ENCODE measurements at regions not wholly inside any gene's neighbourhood (a gene's known extent, or its start where the extent isn't known, plus 50 kb on each side); places are given as distances from the start of the nearest gene placed in this dataset.

GRCh38 chr7:47663213-47663612 is 81.3 kb upstream of the TNS3 start:
- no peak for DNase-seq

GRCh38 chr7:47661051-47661714 is 79.3 kb upstream of the TNS3 start:
- no peak for DNase-seq

GRCh38 chr7:47659664-47660462 is 78.0 kb upstream of the TNS3 start:
- DNase-seq: no peak

GRCh38 chr7:47658886-47659635 is 77.2 kb upstream of the TNS3 start:
- no peak for DNase-seq

- DNase-seq: no peak
These were observed 75.2 kb upstream of the TNS3 start for GRCh38 chr7:47657126-47657525.

- DNase-seq: no peak
These were observed 72.9 kb upstream of the TNS3 start for GRCh38 chr7:47654672-47655298.

GRCh38 chr7:47653550-47654411 is 71.9 kb upstream of the TNS3 start:
- DNase-seq: no peak

GRCh38 chr7:47652591-47652990 is 70.7 kb upstream of the TNS3 start:
- DNase-seq: no peak

GRCh38 chr7:47651355-47652317 is 69.7 kb upstream of the TNS3 start:
- DNase-seq: no peak

GRCh38 chr7:47649919-47650318 is 68.0 kb upstream of the TNS3 start:
- no peak for DNase-seq

GRCh38 chr7:47648275-47648925 is 66.5 kb upstream of the TNS3 start:
- no peak for DNase-seq

- DNase-seq: no peak
These were observed 66.0 kb upstream of the TNS3 start for GRCh38 chr7:47647918-47648250.

- DNase-seq: no peak
These were observed 65.4 kb upstream of the TNS3 start for GRCh38 chr7:47647181-47647917.

- no peak for DNase-seq
These were observed 61.9 kb upstream of the TNS3 start for GRCh38 chr7:47643716-47644400.

- no peak for DNase-seq
These were observed 58.4 kb upstream of the TNS3 start for GRCh38 chr7:47640265-47640664.

GRCh38 chr7:47639495-47640110 is 57.7 kb upstream of the TNS3 start:
- DNase-seq: no peak

- no peak for DNase-seq
These were observed 56.9 kb upstream of the TNS3 start for GRCh38 chr7:47638679-47639315.

GRCh38 chr7:47636433-47637175 is 54.7 kb upstream of the TNS3 start:
- DNase-seq: no peak

Measured in CD4-positive, alpha-beta T cell treated with Interleukin-15 for 1 hour (primary cell).